ENCODE measurements at regions not wholly inside any gene's neighbourhood (a gene's known extent, or its start where the extent isn't known, plus 50 kb on each side); places are given as distances from the start of the nearest gene placed in this dataset.

DNA sequence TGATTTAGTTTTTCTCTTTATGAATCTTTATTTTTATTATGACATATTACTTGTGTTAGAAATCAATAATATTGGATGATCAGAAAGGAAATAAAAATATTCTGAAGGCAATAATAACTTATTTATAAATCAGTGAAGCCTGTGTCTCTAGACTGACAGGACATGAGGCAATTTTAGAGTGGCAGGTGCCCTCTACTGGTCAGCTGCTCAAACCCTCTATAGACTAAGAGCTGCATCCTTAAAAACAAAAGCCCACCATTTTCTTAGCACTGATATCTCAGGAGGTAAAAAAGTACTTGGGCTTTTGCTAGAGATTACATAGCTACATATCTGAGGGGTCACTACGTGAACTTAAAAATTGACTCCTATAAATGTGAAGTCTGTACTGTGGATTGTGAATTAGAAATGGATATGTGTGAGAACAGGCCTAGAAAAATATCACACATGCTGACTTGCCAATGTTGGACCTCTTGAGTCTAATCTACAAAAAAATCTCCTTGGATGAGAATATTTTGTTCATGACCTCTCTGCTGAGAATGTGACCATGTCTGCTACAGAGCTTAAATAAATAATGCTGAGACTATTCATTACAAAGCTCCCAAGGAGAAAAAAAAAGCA, 597.9 kb upstream of the ADAMTS5 start:
- TF ChIP-seq EZH2 (IDR thresholded peaks at IDR 0.05; ENCODE audit: borderline replicate concordance, low read length) (no peak), CTCF (conservative IDR thresholded peaks at IDR 0.05 in 1 of 2, IDR thresholded peaks at IDR 0.05 in 1 of 2; ENCODE audit: extremely low read depth in 1 of 2, insufficient read depth in 1 of 2, low read depth in 1 of 2, low read length in 2 of 2) (peak; percentile 62 to 86)
